ENCODE measurements at regions not wholly inside any gene's neighbourhood (a gene's known extent, or its start where the extent isn't known, plus 50 kb on each side); places are given as distances from the start of the nearest gene placed in this dataset.

DNA sequence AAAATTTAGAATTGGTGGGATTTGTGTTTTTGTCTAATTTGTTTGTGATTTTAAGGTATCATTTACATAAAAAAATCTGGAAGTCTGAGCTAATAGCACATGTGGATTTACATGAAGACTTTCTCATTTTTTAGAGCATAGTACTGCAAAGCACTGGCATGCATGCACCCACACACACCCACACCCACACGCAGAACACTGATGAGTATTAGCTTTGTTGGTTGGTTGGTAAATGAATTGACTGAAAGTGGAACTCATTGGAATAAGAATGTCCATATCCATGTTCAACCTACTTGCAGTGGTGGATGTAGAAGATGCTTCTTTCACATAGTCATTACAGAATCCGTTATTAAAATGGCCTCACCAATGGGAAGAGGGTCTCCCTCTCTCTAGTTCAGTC lies 475.8 kb downstream of the PLCL1 start:
- TF ChIP-seq, protein P1, sequence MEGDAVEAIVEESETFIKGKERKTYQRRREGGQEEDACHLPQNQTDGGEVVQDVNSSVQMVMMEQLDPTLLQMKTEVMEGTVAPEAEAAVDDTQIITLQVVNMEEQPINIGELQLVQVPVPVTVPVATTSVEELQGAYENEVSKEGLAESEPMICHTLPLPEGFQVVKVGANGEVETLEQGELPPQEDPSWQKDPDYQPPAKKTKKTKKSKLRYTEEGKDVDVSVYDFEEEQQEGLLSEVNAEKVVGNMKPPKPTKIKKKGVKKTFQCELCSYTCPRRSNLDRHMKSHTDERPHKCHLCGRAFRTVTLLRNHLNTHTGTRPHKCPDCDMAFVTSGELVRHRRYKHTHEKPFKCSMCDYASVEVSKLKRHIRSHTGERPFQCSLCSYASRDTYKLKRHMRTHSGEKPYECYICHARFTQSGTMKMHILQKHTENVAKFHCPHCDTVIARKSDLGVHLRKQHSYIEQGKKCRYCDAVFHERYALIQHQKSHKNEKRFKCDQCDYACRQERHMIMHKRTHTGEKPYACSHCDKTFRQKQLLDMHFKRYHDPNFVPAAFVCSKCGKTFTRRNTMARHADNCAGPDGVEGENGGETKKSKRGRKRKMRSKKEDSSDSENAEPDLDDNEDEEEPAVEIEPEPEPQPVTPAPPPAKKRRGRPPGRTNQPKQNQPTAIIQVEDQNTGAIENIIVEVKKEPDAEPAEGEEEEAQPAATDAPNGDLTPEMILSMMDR (IDR thresholded peaks at IDR 0.05), result no peak
- no peak for TF ChIP-seq POLR2A (IDR thresholded peaks at IDR 0.05)
